Inferior parietal cortex (tissue), 1 donor: ENCODE measurements at regions not wholly inside any gene's neighbourhood (a gene's known extent, or its start where the extent isn't known, plus 50 kb on each side); places are given as distances from the start of the nearest gene placed in this dataset.

Experiments
- DNase-seq: peaks from one replicate; pipeline ENCODE4 v3.0.0-alpha.2; 2016; ENCODE audit errors: extremely low spot score

- no peak for DNase-seq
Measured at GRCh38 chr12:78585132-78585531, 279.4 kb upstream of the SYT1 start.

GRCh38 chr12:78586790-78587189, 277.8 kb upstream of the SYT1 start:
- DNase-seq, result no peak

- DNase-seq, result no peak
Measured at GRCh38 chr12:78599366-78599765, 265.2 kb upstream of the SYT1 start.

- DNase-seq, result no peak
Measured at GRCh38 chr12:78600541-78600940, 264.0 kb upstream of the SYT1 start.

- no peak for DNase-seq
Measured at GRCh38 chr12:78611504-78611903, 253.1 kb upstream of the SYT1 start.

- no peak for DNase-seq
Measured at GRCh38 chr12:78612190-78612589, 252.4 kb upstream of the SYT1 start.

- no peak for DNase-seq
Measured at GRCh38 chr12:78617683-78618082, 246.9 kb upstream of the SYT1 start.

- no peak for DNase-seq
Measured at GRCh38 chr12:78622529-78623195, 241.9 kb upstream of the SYT1 start.

- no peak for DNase-seq
Measured at GRCh38 chr12:78628491-78629100, 236.0 kb upstream of the SYT1 start.

GRCh38 chr12:78636231-78636855, 228.2 kb upstream of the SYT1 start:
- no peak for DNase-seq

- DNase-seq, result no peak
Measured at GRCh38 chr12:78641837-78642423, 222.6 kb upstream of the SYT1 start.

- no peak for DNase-seq
Measured at GRCh38 chr12:78645956-78646355, 218.6 kb upstream of the SYT1 start.

GRCh38 chr12:78651755-78652154, 212.8 kb upstream of the SYT1 start:
- no peak for DNase-seq

GRCh38 chr12:78666584-78666983, 198.0 kb upstream of the SYT1 start:
- DNase-seq, result no peak

- no peak for DNase-seq
Measured at GRCh38 chr12:78671295-78671694, 193.3 kb upstream of the SYT1 start.

- no peak for DNase-seq
Measured at GRCh38 chr12:78672033-78672432, 192.5 kb upstream of the SYT1 start.

- DNase-seq, result peak; percentile 15
Measured at GRCh38 chr12:78674311-78675090, 190.1 kb upstream of the SYT1 start.

GRCh38 chr12:78680596-78680995, 184.0 kb upstream of the SYT1 start:
- no peak for DNase-seq

GRCh38 chr12:78683031-78683430, 181.5 kb upstream of the SYT1 start:
- no peak for DNase-seq

- DNase-seq, result no peak
Measured at GRCh38 chr12:78683626-78684025, 180.9 kb upstream of the SYT1 start.

- DNase-seq, result no peak
Measured at GRCh38 chr12:78684419-78684818, 180.2 kb upstream of the SYT1 start.

- DNase-seq, result no peak
Measured at GRCh38 chr12:78695749-78696148, 168.8 kb upstream of the SYT1 start.
